Breast epithelium (tissue), 3 donors: ENCODE measurements at regions not wholly inside any gene's neighbourhood (a gene's known extent, or its start where the extent isn't known, plus 50 kb on each side); places are given as distances from the start of the nearest gene placed in this dataset.

Source experiments
- CTCF ChIP-seq, 3 donors: fragments of 450-650 bp; IDR thresholded peaks; one replicate each; pipeline ENCODE4 v1.5.1; 2016 to 2017; ENCODE audit warnings: antibody characterized with exemption in 3 of 3, mild to moderate bottlenecking in 3 of 3, moderate library complexity in 3 of 3
- POLR2A ChIP-seq: fragments of 450-650 bp; IDR thresholded peaks from one replicate; pipeline ENCODE4 v1.6.1; 2016; ENCODE audit warnings: antibody characterized with exemption, mild to moderate bottlenecking, moderate library complexity
- POLR2AphosphoS5 ChIP-seq, 3 donors: sonication (generic); formaldehyde crosslinking; IDR thresholded peaks; one replicate each; pipeline ENCODE4 v1.6.1; 2017; ENCODE audit warnings: antibody characterized with exemption in 3 of 3

GRCh38 chr2:180472133-180472532 is 465.0 kb upstream of the CWC22 start:
- TF ChIP-seq CTCF (IDR thresholded peaks at IDR 0.05): no peak
- no peak for TF ChIP-seq POLR2AphosphoS5 (IDR thresholded peaks at IDR 0.05)
- TF ChIP-seq POLR2A: no peak
